ENCODE measurements at regions not wholly inside any gene's neighbourhood (a gene's known extent, or its start where the extent isn't known, plus 50 kb on each side); places are given as distances from the start of the nearest gene placed in this dataset.

DNA sequence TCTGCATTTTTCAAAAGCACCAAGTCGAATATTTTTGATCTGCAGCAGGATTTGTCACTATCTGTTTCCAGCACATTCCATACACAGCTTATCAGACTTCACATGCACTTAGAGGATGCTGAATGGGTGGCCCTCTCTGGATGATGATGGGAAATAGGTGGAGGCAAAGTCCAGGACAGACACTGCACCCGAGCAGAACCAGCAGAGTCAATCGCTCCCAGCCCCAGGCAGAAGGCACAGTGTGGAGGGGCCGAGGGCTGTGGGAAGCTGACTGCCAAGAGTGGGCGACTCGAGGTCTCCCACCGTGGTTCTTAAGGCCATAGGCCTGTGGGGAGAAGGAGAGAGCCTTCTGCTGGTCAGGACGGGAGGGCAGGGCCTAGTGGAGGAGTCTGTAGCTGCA lies 490.2 kb upstream of the MGMT start:
- BruUV-seq (replicated peaks): no TSS peak
- Histone ChIP-seq H3K27me3 (ENCODE audit: control insufficient read depth in 2 of 2, insufficient read depth in 2 of 2, low read length in 2 of 2) (no peaks in the 10 kb centered on the region), H3K79me2 (ENCODE audit: control insufficient read depth, insufficient read depth, low read length) (no peaks in the 10 kb centered on the region), H4K20me1 (replicated peaks; ENCODE audit: control insufficient read depth, extremely low read depth, insufficient read depth, low read length) (no peaks in the 10 kb centered on the region), H3K4me2 (ENCODE audit: insufficient read depth, low read length) (no peak overlapping the region), H3K36me3 (ENCODE audit: control insufficient read depth in 2 of 2, extremely low read depth in 1 of 2, insufficient read depth in 2 of 2, low read length in 2 of 2) (no peaks in the 10 kb centered on the region), H3K9me3 (replicated peaks; ENCODE audit: control insufficient read depth, insufficient read depth, low read length) (peaks cover 5% of the 10 kb centered on the region), H3K4me3 (replicated peaks in 1 of 3; ENCODE audit: insufficient read depth in 1 of 3, low read depth in 1 of 3, low read length in 3 of 3) (no peak overlapping the region), H2AFZ (ENCODE audit: low read depth, low read length) (no peak overlapping the region), H3K27ac (ENCODE audit: insufficient read depth, low read depth, low read length) (no peak overlapping the region), H3K9ac (replicated peaks; ENCODE audit: extremely low read depth, insufficient read depth, low read length) (no peak overlapping the region), H3K4me1 (ENCODE audit: control insufficient read depth, extremely low read depth, insufficient read depth, low read length) (no peaks in the 10 kb centered on the region), H3K9me1 (replicated peaks; ENCODE audit: control insufficient read depth, extremely low read depth, insufficient read depth, low read length) (no peaks in the 10 kb centered on the region)
- ChIA-PET POLR2A (no interaction called here), CTCF (no interaction called here)
- no peak for FAIRE-seq
- intact Hi-C loops (cut with micrococcal nuclease) (no loop called here), dilution Hi-C loops (cut with MboI; ENCODE audit: extremely low pct_ligation_motif_present, low sequenced_read_pairs) (no loop called here)
- no peak for DNase-seq (ENCODE audit: low read depth, low spot score)
- TF ChIP-seq GATA2 (IDR thresholded peaks at IDR 0.05; ENCODE audit: insufficient read depth, insufficient read length, low read depth, low read length): no peak
- TF ChIP-seq MYC (IDR thresholded peaks at IDR 0.05; ENCODE audit: low read depth, low read length): no peak
- no peak for TF ChIP-seq POLR2A (IDR thresholded peaks at IDR 0.05; ENCODE audit: low read depth, low read length)
- TF ChIP-seq POLR2AphosphoS5 (IDR thresholded peaks at IDR 0.05; ENCODE audit: insufficient read depth, low read depth, low read length): no peak
- TF ChIP-seq EZH2 (IDR thresholded peaks at IDR 0.05; ENCODE audit: borderline replicate concordance, low read depth, low read length, severe bottlenecking): no peak

DNA sequence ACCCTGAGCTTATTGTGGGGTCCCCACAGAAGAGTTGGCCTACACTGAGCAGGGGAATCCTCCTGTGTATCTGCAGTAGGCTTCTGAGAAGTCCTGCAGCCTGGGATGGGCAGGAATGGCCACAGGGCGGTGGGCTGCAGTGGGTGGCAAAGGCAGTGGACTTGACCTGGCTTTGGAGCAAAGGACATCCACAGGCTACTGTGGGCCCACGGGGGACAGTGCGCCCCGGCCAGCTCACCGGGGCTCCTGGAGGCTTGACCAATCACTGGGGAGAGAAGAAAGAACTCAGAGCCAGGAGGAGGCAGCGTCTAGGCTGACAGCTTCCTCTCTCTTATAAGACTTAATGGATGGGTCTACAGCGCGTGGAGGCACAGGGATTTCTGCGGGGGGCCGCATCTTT lies 488.8 kb upstream of the MGMT start:
- dilution Hi-C loops (cut with MboI; ENCODE audit: extremely low pct_ligation_motif_present, low sequenced_read_pairs): no loop called here
- ChIA-PET POLR2A (no interaction called here), CTCF (no interaction called here)
- Histone ChIP-seq H3K27ac (ENCODE audit: insufficient read depth, low read depth, low read length) (no peak overlapping the region), H2AFZ (ENCODE audit: low read depth, low read length) (no peak overlapping the region), H3K9me1 (replicated peaks; ENCODE audit: control insufficient read depth, extremely low read depth, insufficient read depth, low read length) (no peaks in the 10 kb centered on the region), H3K4me1 (ENCODE audit: control insufficient read depth, extremely low read depth, insufficient read depth, low read length) (no peaks in the 10 kb centered on the region), H3K4me3 (replicated peaks in 1 of 3; ENCODE audit: insufficient read depth in 1 of 3, low read depth in 1 of 3, low read length in 3 of 3) (no peak overlapping the region), H3K27me3 (ENCODE audit: control insufficient read depth in 2 of 2, insufficient read depth in 2 of 2, low read length in 2 of 2) (no peaks in the 10 kb centered on the region), H3K9me3 (replicated peaks; ENCODE audit: control insufficient read depth, insufficient read depth, low read length) (peaks cover 5% of the 10 kb centered on the region), H4K20me1 (replicated peaks; ENCODE audit: control insufficient read depth, extremely low read depth, insufficient read depth, low read length) (no peaks in the 10 kb centered on the region), H3K79me2 (ENCODE audit: control insufficient read depth, insufficient read depth, low read length) (no peaks in the 10 kb centered on the region), H3K4me2 (ENCODE audit: insufficient read depth, low read length) (no peak overlapping the region), H3K36me3 (ENCODE audit: control insufficient read depth in 2 of 2, extremely low read depth in 1 of 2, insufficient read depth in 2 of 2, low read length in 2 of 2) (no peaks in the 10 kb centered on the region), H3K9ac (replicated peaks; ENCODE audit: extremely low read depth, insufficient read depth, low read length) (no peak overlapping the region)
- no peak for TF ChIP-seq POLR2A (IDR thresholded peaks at IDR 0.05; ENCODE audit: low read depth, low read length)
- no peak for TF ChIP-seq JUN (IDR thresholded peaks at IDR 0.05; ENCODE audit: borderline replicate concordance, insufficient read depth, insufficient read length, low read depth)
- TF ChIP-seq POLR2AphosphoS5 (IDR thresholded peaks at IDR 0.05; ENCODE audit: insufficient read depth, low read depth, low read length): no peak
- TF ChIP-seq, protein P1, sequence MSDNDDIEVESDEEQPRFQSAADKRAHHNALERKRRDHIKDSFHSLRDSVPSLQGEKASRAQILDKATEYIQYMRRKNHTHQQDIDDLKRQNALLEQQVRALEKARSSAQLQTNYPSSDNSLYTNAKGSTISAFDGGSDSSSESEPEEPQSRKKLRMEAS (IDR thresholded peaks at IDR 0.05; ENCODE audit: insufficient read depth, insufficient read length): no peak
- no peak for TF ChIP-seq FOS (IDR thresholded peaks at IDR 0.05; ENCODE audit: borderline replicate concordance, insufficient read depth, low read length)
- TF ChIP-seq, protein P2, sequence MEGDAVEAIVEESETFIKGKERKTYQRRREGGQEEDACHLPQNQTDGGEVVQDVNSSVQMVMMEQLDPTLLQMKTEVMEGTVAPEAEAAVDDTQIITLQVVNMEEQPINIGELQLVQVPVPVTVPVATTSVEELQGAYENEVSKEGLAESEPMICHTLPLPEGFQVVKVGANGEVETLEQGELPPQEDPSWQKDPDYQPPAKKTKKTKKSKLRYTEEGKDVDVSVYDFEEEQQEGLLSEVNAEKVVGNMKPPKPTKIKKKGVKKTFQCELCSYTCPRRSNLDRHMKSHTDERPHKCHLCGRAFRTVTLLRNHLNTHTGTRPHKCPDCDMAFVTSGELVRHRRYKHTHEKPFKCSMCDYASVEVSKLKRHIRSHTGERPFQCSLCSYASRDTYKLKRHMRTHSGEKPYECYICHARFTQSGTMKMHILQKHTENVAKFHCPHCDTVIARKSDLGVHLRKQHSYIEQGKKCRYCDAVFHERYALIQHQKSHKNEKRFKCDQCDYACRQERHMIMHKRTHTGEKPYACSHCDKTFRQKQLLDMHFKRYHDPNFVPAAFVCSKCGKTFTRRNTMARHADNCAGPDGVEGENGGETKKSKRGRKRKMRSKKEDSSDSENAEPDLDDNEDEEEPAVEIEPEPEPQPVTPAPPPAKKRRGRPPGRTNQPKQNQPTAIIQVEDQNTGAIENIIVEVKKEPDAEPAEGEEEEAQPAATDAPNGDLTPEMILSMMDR (IDR thresholded peaks at IDR 0.05; ENCODE audit: extremely low read depth in 1 of 2, insufficient read depth in 1 of 2, low read depth in 1 of 2, low read length in 2 of 2): no peak
- no peak for TF ChIP-seq EZH2 (IDR thresholded peaks at IDR 0.05; ENCODE audit: borderline replicate concordance, low read depth, low read length, severe bottlenecking)
- TF ChIP-seq MYC (IDR thresholded peaks at IDR 0.05; ENCODE audit: low read depth, low read length): no peak
- TF ChIP-seq GATA2 (IDR thresholded peaks at IDR 0.05; ENCODE audit: insufficient read depth, insufficient read length, low read depth, low read length): no peak
- intact Hi-C loops (cut with micrococcal nuclease): no loop called here
- FAIRE-seq (no peak), DNase-seq (ENCODE audit: low read depth, low spot score) (no peak)
- BruUV-seq (replicated peaks): no TSS peak
